ENCODE measurements at regions not wholly inside any gene's neighbourhood (a gene's known extent, or its start where the extent isn't known, plus 50 kb on each side); places are given as distances from the start of the nearest gene placed in this dataset.
A peak's percentile ranks its signal among the peaks of the same experiment; 100 is the strongest.

- no peak for TF ChIP-seq ZBTB14 (CRISPR knock-in tag; IDR thresholded peaks at IDR 0.05)
- TF ChIP-seq RAD21 (CRISPR knock-in tag; IDR thresholded peaks at IDR 0.05) = no peak
- TF ChIP-seq EED (CRISPR knock-in tag; IDR thresholded peaks at IDR 0.05) = no peak
- TF ChIP-seq NFAT5 (CRISPR knock-in tag; IDR thresholded peaks at IDR 0.05) = no peak
- TF ChIP-seq GLMP (CRISPR knock-in tag; IDR thresholded peaks at IDR 0.05; ENCODE audit: borderline replicate concordance) = no peak
- TF ChIP-seq CENPBD1 (CRISPR knock-in tag; IDR thresholded peaks at IDR 0.05; ENCODE audit: borderline replicate concordance, low read depth) = no peak
- TF ChIP-seq FOSL1 (CRISPR knock-in tag; IDR thresholded peaks at IDR 0.05; ENCODE audit: borderline replicate concordance) = no peak
- TF ChIP-seq SIX4 (CRISPR knock-in tag; IDR thresholded peaks at IDR 0.05) = peak; percentile 16; the same call in 1 of the 2 replicates
- no peak for TF ChIP-seq ZNF274 (CRISPR knock-in tag; IDR thresholded peaks at IDR 0.05)
- no peak for TF ChIP-seq NR1H2 (CRISPR knock-in tag; IDR thresholded peaks at IDR 0.05; ENCODE audit: borderline replicate concordance, low read depth)
- TF ChIP-seq ZNF746 (CRISPR knock-in tag; IDR thresholded peaks at IDR 0.05) = no peak; the same call in 1 of the 2 replicates
- no peak for TF ChIP-seq ZFP91 (CRISPR knock-in tag; IDR thresholded peaks at IDR 0.05; ENCODE audit: borderline replicate concordance)
- no peak for TF ChIP-seq HNRNPUL1 (IDR thresholded peaks at IDR 0.05; ENCODE audit: low read depth, low read length)
- no peak for TF ChIP-seq NR2F1 (CRISPR knock-in tag; IDR thresholded peaks at IDR 0.05)
- TF ChIP-seq PAF1 (CRISPR knock-in tag; IDR thresholded peaks at IDR 0.05) = no peak
- TF ChIP-seq SCMH1 (CRISPR knock-in tag; IDR thresholded peaks at IDR 0.05; ENCODE audit: borderline replicate concordance) = no peak
These were observed 450.1 kb downstream of the GJA1 start (continued) for GRCh38 chr6:121885399-121886152.
